SK-N-SH (cell line): ENCODE measurements at regions not wholly inside any gene's neighbourhood (a gene's known extent, or its start where the extent isn't known, plus 50 kb on each side); places are given as distances from the start of the nearest gene placed in this dataset.

ENCODE experiments used
- CTCF ChIA-PET: fragments of 300-600, 350-600 bp; formaldehyde crosslinking; extraction: SDS; loops from one replicate; lab custom pipeline; 2021; lab: Yijun Ruan, JAX
- POLR2A ChIA-PET: fragments of 350-600 bp; sonication (Branson Sonifier 250); formaldehyde crosslinking; extraction: SDS; loops from one replicate; lab custom pipeline; 2020; ENCODE audit warnings: antibody characterized with exemption, inconsistent platforms; lab: Yijun Ruan, JAX
- DNase-seq: peaks from one replicate; pipeline ENCODE4 v3.0.0; 2012
- H2AFZ ChIP-seq: fragments of 200-600 bp; sonication (generic); 2 replicates; pipeline ENCODE4 v1.8.1; 2016; ENCODE audit warnings: antibody characterized with exemption, mild to moderate bottlenecking, low read depth
- H3F3A ChIP-seq: fragments of 200-600 bp; sonication (generic); replicated peaks from 2 replicates; pipeline ENCODE3; 2016; ENCODE audit warnings: antibody characterized with exemption, mild to moderate bottlenecking; ENCODE audit not compliant: insufficient read depth
- H3K27ac ChIP-seq, 2 experiments: fragments of 200-500 bp in 1 of 2; fragments of 200-600 bp in 1 of 2; sonication (Bioruptor generic) in 1 of 2; sonication (generic), shearing (Covaris generic) in 1 of 2; 2 replicates each; pipeline versions ENCODE4 v1.5.1 to v1.6.1; 2014 to 2016; ENCODE audit warnings: low read depth in 2 of 2, inconsistent platforms in 1 of 2, low read length in 1 of 2, mild to moderate bottlenecking in 1 of 2, mixed read lengths in 1 of 2
- H3K27me3 ChIP-seq: fragments of 200-600 bp; sonication (generic), shearing (Covaris generic); 2 replicates; pipeline ENCODE4 v1.6.1; 2016; ENCODE audit warnings: mixed run types; ENCODE audit not compliant: insufficient read depth
- H3K36me3 ChIP-seq, 2 experiments: fragments of 200-500 bp in 1 of 2; fragments of 200-600 bp in 1 of 2; sonication (Bioruptor generic) in 1 of 2; sonication (generic) in 1 of 2; replicated peaks in 1 of 2; 2 replicates each; pipeline versions ENCODE3 to v1.5.1; 2014 to 2016; ENCODE audit warnings: low read length in 1 of 2, mild to moderate bottlenecking in 1 of 2; ENCODE audit not compliant: insufficient read depth in 2 of 2, control insufficient read depth in 1 of 2
- H3K4me1 ChIP-seq, 2 experiments: fragments of 200-500 bp in 1 of 2; fragments of 200-600 bp in 1 of 2; sonication (Bioruptor generic) in 1 of 2; sonication (generic), shearing (Covaris generic) in 1 of 2; 2 replicates each; pipeline versions ENCODE4 v1.5.1 to v1.6.1; 2014 to 2016; ENCODE audit warnings: low read depth in 1 of 2, low read length in 1 of 2, mixed run types in 1 of 2; ENCODE audit not compliant: insufficient read depth in 2 of 2, control insufficient read depth in 1 of 2
- H3K4me2 ChIP-seq: fragments of 200-600 bp; sonication (generic), shearing (Covaris generic); 2 replicates; pipeline ENCODE4 v1.6.1; 2017; ENCODE audit warnings: mixed run types
- H3K4me3 ChIP-seq, 2 experiments: fragments of 200-500 bp in 1 of 2; fragments of 200-600 bp in 1 of 2; sonication (Bioruptor generic) in 1 of 2; sonication (generic), shearing (Covaris generic) in 1 of 2; 2 replicates each; pipeline versions ENCODE4 v1.5.1 to v1.8.1; 2014 to 2016; ENCODE audit warnings: low read depth in 2 of 2, inconsistent platforms in 1 of 2, low read length in 1 of 2, mild to moderate bottlenecking in 1 of 2, mixed read lengths in 1 of 2, moderate library complexity in 1 of 2
- H3K79me2 ChIP-seq: fragments of 200-600 bp; sonication (generic); 2 replicates; pipeline ENCODE4 v1.8.1; 2017; ENCODE audit warnings: mild to moderate bottlenecking; ENCODE audit not compliant: insufficient read depth
- H3K9ac ChIP-seq: fragments of 200-600 bp; sonication (generic); 2 replicates; pipeline ENCODE4 v1.6.1; 2017; ENCODE audit warnings: mixed run types
- H3K9me2 ChIP-seq: fragments of 200-600 bp; sonication (generic); 2 replicates; pipeline ENCODE4 v1.6.1; 2017; ENCODE audit warnings: mixed run types
- H3K9me3 ChIP-seq: fragments of 200-600 bp; sonication (generic); 2 replicates; pipeline ENCODE4 v1.6.1; 2017; ENCODE audit warnings: mixed run types, mild to moderate bottlenecking, moderate library complexity
- H4K20me1 ChIP-seq: fragments of 200-600 bp; sonication (generic); 2 replicates; pipeline ENCODE4 v1.6.1; 2017; ENCODE audit warnings: mild to moderate bottlenecking, mixed run types; ENCODE audit not compliant: insufficient read depth
- FOXJ3 ChIP-seq: sonication (generic); formaldehyde crosslinking; IDR thresholded peaks from 2 replicates; pipeline ENCODE4 v1.5.1; 2020; ENCODE audit warnings: mild to moderate bottlenecking, missing genetic modification reagents
- FOXM1 ChIP-seq: IDR thresholded peaks from 2 replicates; pipeline ENCODE4 v1.4.0; 2012; ENCODE audit warnings: low read depth, mild to moderate bottlenecking
- GABPA ChIP-seq: IDR thresholded peaks from 2 replicates; pipeline ENCODE4 v1.4.0; 2012; ENCODE audit warnings: low read depth, mild to moderate bottlenecking
- JUND ChIP-seq: IDR thresholded peaks from 2 replicates; pipeline ENCODE4 v1.4.0; 2012
- MEF2A ChIP-seq: IDR thresholded peaks from 2 replicates; pipeline ENCODE4 v1.4.0; 2012; ENCODE audit warnings: low read depth, borderline replicate concordance
- MXI1 ChIP-seq: IDR thresholded peaks from 2 replicates; pipeline ENCODE4 v1.6.1; 2012; ENCODE audit warnings: mild to moderate bottlenecking, low read depth, low read length, improper control_type of control experiment
- NFIC ChIP-seq: IDR thresholded peaks from 2 replicates; pipeline ENCODE4 v1.4.0; 2012; ENCODE audit warnings: borderline replicate concordance
- RCOR1 ChIP-seq: fragments of 150-350 bp; IDR thresholded peaks from 2 replicates; pipeline ENCODE4 v1.6.1; 2017; ENCODE audit warnings: antibody characterized with exemption, low read length
- REST ChIP-seq: IDR thresholded peaks from 2 replicates; pipeline ENCODE4 v1.6.1; 2012; ENCODE audit warnings: mild to moderate bottlenecking, low read depth, low read length, moderate library complexity
- RXRA ChIP-seq: IDR thresholded peaks from 2 replicates; pipeline ENCODE4 v1.4.0; 2012; ENCODE audit warnings: low read depth, mild to moderate bottlenecking, borderline replicate concordance
- TCF12 ChIP-seq: IDR thresholded peaks from 2 replicates; pipeline ENCODE4 v1.4.0; 2012
- TEAD4 ChIP-seq: IDR thresholded peaks from 2 replicates; pipeline ENCODE4 v1.4.0; 2012; ENCODE audit warnings: mild to moderate bottlenecking, borderline replicate concordance; ENCODE audit not compliant: insufficient read depth
- YY1 ChIP-seq: IDR thresholded peaks from 2 replicates; pipeline ENCODE4 v1.4.0; 2012; ENCODE audit warnings: low read depth, mild to moderate bottlenecking
- ZBTB33 ChIP-seq: IDR thresholded peaks from 2 replicates; pipeline ENCODE4 v1.4.0; 2012; ENCODE audit warnings: low read depth, borderline replicate concordance
- WGBS: methylation state at CpG from one replicate; pipeline ENCODE4 v1.1.6; 2017; ENCODE audit warnings: low lambda C conversion rate; 5-methylcytosine and 5-hydroxymethylcytosine counted together
- TF ChIP-seq, protein P1 (sequence below): fragments of 150-350 bp; IDR thresholded peaks from 2 replicates; pipeline ENCODE4 v1.6.1; 2017; ENCODE audit warnings: antibody characterized with exemption, low read length, low read depth, borderline replicate concordance
- TF ChIP-seq, protein P2 (sequence below): IDR thresholded peaks from 2 replicates; pipeline ENCODE4 v1.4.0; 2012; ENCODE audit warnings: low read depth, borderline replicate concordance
- TF ChIP-seq, protein P3 (sequence below): IDR thresholded peaks from 2 replicates; pipeline ENCODE4 v1.4.0; 2012; ENCODE audit warnings: low read depth

GRCh38 chr4:130053723-130054122 lies 957.8 kb downstream of the C4orf33 start:
- H3K9me2 ChIP-seq = no peaks in the 10 kb centered on the region
- no peak overlapping the region for H3K27ac ChIP-seq
- no peak overlapping the region for H2AFZ ChIP-seq
- H3K27me3 ChIP-seq = no peaks in the 10 kb centered on the region
- WGBS = 0% methylated on average over 2 of the region's 2 CpGs
- no peak for DNase-seq
- no peaks in the 10 kb centered on the region; a peak in 1 of 4 replicates for H3K4me1 ChIP-seq
- H3K9me3 ChIP-seq = no peaks in the 10 kb centered on the region
- no peak overlapping the region for H3K9ac ChIP-seq
- no peaks in the 10 kb centered on the region for H3F3A ChIP-seq
- H3K4me2 ChIP-seq = no peak overlapping the region
- no peaks in the 10 kb centered on the region for H4K20me1 ChIP-seq
- no peak overlapping the region for H3K4me3 ChIP-seq
- CTCF ChIA-PET = no interaction called here
- no peaks in the 10 kb centered on the region for H3K36me3 ChIP-seq
- H3K79me2 ChIP-seq = no peaks in the 10 kb centered on the region
- POLR2A ChIA-PET = no interaction called here
- TF ChIP-seq TEAD4 (no peak), RXRA (no peak), TCF12 (no peak), MEF2A (no peak), YY1 (no peak), FOXJ3 (CRISPR knock-in tag) (no peak), ZBTB33 (no peak), MXI1 (no peak), GABPA (no peak), NFIC (no peak), REST (no peak), JUND (no peak), RCOR1 (no peak), FOXM1 (no peak)
- TF ChIP-seq, protein P1, sequence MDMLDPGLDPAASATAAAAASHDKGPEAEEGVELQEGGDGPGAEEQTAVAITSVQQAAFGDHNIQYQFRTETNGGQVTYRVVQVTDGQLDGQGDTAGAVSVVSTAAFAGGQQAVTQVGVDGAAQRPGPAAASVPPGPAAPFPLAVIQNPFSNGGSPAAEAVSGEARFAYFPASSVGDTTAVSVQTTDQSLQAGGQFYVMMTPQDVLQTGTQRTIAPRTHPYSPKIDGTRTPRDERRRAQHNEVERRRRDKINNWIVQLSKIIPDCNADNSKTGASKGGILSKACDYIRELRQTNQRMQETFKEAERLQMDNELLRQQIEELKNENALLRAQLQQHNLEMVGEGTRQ = no peak
- TF ChIP-seq, protein P2, sequence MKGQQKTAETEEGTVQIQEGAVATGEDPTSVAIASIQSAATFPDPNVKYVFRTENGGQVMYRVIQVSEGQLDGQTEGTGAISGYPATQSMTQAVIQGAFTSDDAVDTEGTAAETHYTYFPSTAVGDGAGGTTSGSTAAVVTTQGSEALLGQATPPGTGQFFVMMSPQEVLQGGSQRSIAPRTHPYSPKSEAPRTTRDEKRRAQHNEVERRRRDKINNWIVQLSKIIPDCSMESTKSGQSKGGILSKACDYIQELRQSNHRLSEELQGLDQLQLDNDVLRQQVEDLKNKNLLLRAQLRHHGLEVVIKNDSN = no peak
- TF ChIP-seq, protein P3, sequence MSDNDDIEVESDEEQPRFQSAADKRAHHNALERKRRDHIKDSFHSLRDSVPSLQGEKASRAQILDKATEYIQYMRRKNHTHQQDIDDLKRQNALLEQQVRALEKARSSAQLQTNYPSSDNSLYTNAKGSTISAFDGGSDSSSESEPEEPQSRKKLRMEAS = no peak
